ENCODE measurements at regions not wholly inside any gene's neighbourhood (a gene's known extent, or its start where the extent isn't known, plus 50 kb on each side); places are given as distances from the start of the nearest gene placed in this dataset.

DNA sequence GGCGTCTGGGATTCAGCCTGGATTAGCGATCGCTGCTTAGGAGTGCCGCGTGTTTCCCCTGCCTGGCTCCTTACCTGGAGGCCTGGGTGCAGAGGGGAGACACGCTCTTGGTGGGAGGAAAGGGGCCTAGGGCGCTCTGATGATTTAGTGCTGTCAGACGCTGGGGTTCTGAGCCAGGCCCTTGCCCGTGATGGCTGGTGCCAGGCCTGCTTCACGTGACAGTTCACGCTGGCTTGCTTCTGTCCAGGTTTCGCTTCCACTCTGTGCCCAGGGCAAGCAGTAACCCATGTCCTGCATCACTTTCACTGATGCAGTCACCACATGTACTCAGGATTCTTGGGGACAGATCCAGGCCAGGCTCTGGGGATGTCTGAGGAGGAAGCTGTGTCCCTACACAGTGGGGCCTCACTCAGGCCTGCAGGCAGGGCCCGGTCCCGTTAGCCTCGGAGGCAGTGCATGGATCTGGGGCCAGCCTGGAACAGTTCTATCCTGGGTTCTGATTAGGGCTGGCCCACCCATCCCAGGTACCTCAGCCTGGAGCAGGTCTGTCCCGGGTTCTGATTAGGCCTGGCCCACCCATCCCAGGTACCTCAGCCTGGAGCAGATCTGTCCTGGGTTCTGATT is 1220.9 kb downstream of the BRD1 start:
- TF ChIP-seq, protein P1, sequence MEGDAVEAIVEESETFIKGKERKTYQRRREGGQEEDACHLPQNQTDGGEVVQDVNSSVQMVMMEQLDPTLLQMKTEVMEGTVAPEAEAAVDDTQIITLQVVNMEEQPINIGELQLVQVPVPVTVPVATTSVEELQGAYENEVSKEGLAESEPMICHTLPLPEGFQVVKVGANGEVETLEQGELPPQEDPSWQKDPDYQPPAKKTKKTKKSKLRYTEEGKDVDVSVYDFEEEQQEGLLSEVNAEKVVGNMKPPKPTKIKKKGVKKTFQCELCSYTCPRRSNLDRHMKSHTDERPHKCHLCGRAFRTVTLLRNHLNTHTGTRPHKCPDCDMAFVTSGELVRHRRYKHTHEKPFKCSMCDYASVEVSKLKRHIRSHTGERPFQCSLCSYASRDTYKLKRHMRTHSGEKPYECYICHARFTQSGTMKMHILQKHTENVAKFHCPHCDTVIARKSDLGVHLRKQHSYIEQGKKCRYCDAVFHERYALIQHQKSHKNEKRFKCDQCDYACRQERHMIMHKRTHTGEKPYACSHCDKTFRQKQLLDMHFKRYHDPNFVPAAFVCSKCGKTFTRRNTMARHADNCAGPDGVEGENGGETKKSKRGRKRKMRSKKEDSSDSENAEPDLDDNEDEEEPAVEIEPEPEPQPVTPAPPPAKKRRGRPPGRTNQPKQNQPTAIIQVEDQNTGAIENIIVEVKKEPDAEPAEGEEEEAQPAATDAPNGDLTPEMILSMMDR (conservative IDR thresholded peaks at IDR 0.05; ENCODE audit: low read depth in 2 of 2), result no peak
- TF ChIP-seq POLR2AphosphoS5 (IDR thresholded peaks at IDR 0.05; ENCODE audit: low read depth), result no peak

Data from GM23338 (cell line).